Prostate gland (tissue), 2 donors: ENCODE measurements at regions not wholly inside any gene's neighbourhood (a gene's known extent, or its start where the extent isn't known, plus 50 kb on each side); places are given as distances from the start of the nearest gene placed in this dataset.

Experiments
- CTCF ChIP-seq, 4 experiments: fragments of 200-600 bp in 2 of 4; fragments of 450-650 bp in 2 of 4; sonication (generic) in 2 of 4; IDR thresholded peaks; 1 replicate in 3 of 4; 2 replicates in 1 of 4; pipeline ENCODE4 v1.5.1; 2016 to 2019; ENCODE audit warnings: antibody characterized with exemption in 4 of 4, mild to moderate bottlenecking in 2 of 4, moderate library complexity in 2 of 4
- POLR2A ChIP-seq: fragments of 450-650 bp; IDR thresholded peaks from one replicate; pipeline ENCODE4 v1.6.1; 2016; ENCODE audit warnings: antibody characterized with exemption, mild to moderate bottlenecking
- POLR2AphosphoS5 ChIP-seq: sonication (generic); formaldehyde crosslinking; IDR thresholded peaks from one replicate; pipeline ENCODE4 v1.6.1; 2017; ENCODE audit warnings: antibody characterized with exemption

- TF ChIP-seq POLR2AphosphoS5 (no peak), CTCF (IDR thresholded peaks at IDR 0.05) (no peak), POLR2A (no peak)
These were observed 199.9 kb upstream of the KCNMB2 start for GRCh38 chr3:178336336-178336735.
